OCI-LY3 (cell line): ENCODE measurements at regions not wholly inside any gene's neighbourhood (a gene's known extent, or its start where the extent isn't known, plus 50 kb on each side); places are given as distances from the start of the nearest gene placed in this dataset.

Experiments used
- CTCF ChIP-seq: fragments of 200-600, 300-600 bp; sonication (generic); IDR thresholded peaks from 2 replicates; pipeline ENCODE4 v1.5.1; 2014; ENCODE audit warnings: antibody characterized with exemption, low read length, low read depth
- EZH2phosphoT487 ChIP-seq: fragments of 200-600 bp; shearing (Covaris generic); IDR thresholded peaks from 2 replicates; pipeline ENCODE4 v1.6.1; 2018; ENCODE audit warnings: antibody characterized with exemption, mixed run types, low read depth

GRCh38 chr6:98333273-98333672, 501.1 kb upstream of the POU3F2 start:
- TF ChIP-seq CTCF (no peak), EZH2phosphoT487 (no peak)
